ENCODE measurements at regions not wholly inside any gene's neighbourhood (a gene's known extent, or its start where the extent isn't known, plus 50 kb on each side); places are given as distances from the start of the nearest gene placed in this dataset.

- TF ChIP-seq CTCF (conservative IDR thresholded peaks at IDR 0.05; ENCODE audit: low read length) (no peak), EZH2phosphoT487 (IDR thresholded peaks at IDR 0.05; ENCODE audit: borderline replicate concordance) (no peak)
Observed at GRCh38 chr4:165677081-165677480, 196.0 kb upstream of the TLL1 start.
